Endothelial cell of umbilical vein (primary cell): ENCODE measurements at regions not wholly inside any gene's neighbourhood (a gene's known extent, or its start where the extent isn't known, plus 50 kb on each side); places are given as distances from the start of the nearest gene placed in this dataset.

Source experiments
- CTCF ChIP-seq, 2 donors: IDR thresholded peaks; 1 replicate in 1 of 2; 2 replicates in 1 of 2; pipeline ENCODE4 v1.5.1; 2011; ENCODE audit warnings: low read length in 2 of 2, mild to moderate bottlenecking in 2 of 2, moderate library complexity in 2 of 2, control low read depth in 1 of 2, inconsistent platforms in 1 of 2, low read depth in 1 of 2; ENCODE audit not compliant: insufficient read depth in 1 of 2; ENCODE audit errors: extremely low read depth in 1 of 2
- JUN ChIP-seq: IDR thresholded peaks from 2 replicates; pipeline ENCODE4 v1.6.1; 2011; ENCODE audit warnings: borderline replicate concordance, low read depth; ENCODE audit not compliant: insufficient read length, insufficient read depth
- MYC ChIP-seq: IDR thresholded peaks from one replicate; pipeline ENCODE4 v1.6.1; 2011; ENCODE audit warnings: mild to moderate bottlenecking, low read depth, low read length
- POLR2A ChIP-seq: IDR thresholded peaks from 2 replicates; pipeline ENCODE4 v1.6.1; 2012; ENCODE audit warnings: low read depth, mild to moderate bottlenecking, control low read depth, low read length

- no peak for TF ChIP-seq CTCF (IDR thresholded peaks at IDR 0.05; ENCODE audit: extremely low read depth in 1 of 2, insufficient read depth in 1 of 2, low read depth in 1 of 2, low read length in 2 of 2)
- no peak for TF ChIP-seq MYC
- TF ChIP-seq JUN, result no peak
- no peak for TF ChIP-seq POLR2A
Measured at GRCh38 chr18:78836838-78837237, 142.8 kb upstream of the SALL3 start.
